ENCODE measurements at regions not wholly inside any gene's neighbourhood (a gene's known extent, or its start where the extent isn't known, plus 50 kb on each side); places are given as distances from the start of the nearest gene placed in this dataset.

- no peaks in the 10 kb centered on the region for H3K27me3 ChIP-seq (ENCODE audit: control insufficient read depth in 4 of 4, insufficient read depth in 4 of 4, low read length in 3 of 4)
- no peaks in the 10 kb centered on the region for H3K36me3 ChIP-seq (ENCODE audit: control insufficient read depth in 4 of 4, insufficient read depth in 3 of 4, low read depth in 1 of 4, low read length in 3 of 4)
- peaks cover 0 to 4% (median 2%) of the 10 kb centered on the region in 4 donors for H3K4me1 ChIP-seq (ENCODE audit: control insufficient read depth in 4 of 4, insufficient read depth in 4 of 4, low read length in 3 of 4)
- H3K9me3 ChIP-seq (ENCODE audit: control insufficient read depth in 4 of 4, low read length in 3 of 4): no peaks in the 10 kb centered on the region
- 83% methylated on average over 6 of the region's 6 CpGs for WGBS
- no peak overlapping the region for H3K9ac ChIP-seq (ENCODE audit: low read depth in 1 of 2, low read length in 2 of 2)
- no peak overlapping the region for H3K4me3 ChIP-seq (ENCODE audit: low read depth in 1 of 3, low read length in 3 of 3)
- no peak for DNase-seq (ENCODE audit: low spot score)
- TF ChIP-seq JUND (IDR thresholded peaks at IDR 0.05) (no peak), CTCF (IDR thresholded peaks at IDR 0.05; ENCODE audit: low read depth, low read length, missing input control) (no peak), NR2F2 (IDR thresholded peaks at IDR 0.05) (no peak), FOXA2 (IDR thresholded peaks at IDR 0.05) (no peak), MAX (IDR thresholded peaks at IDR 0.05) (no peak), ATF3 (IDR thresholded peaks at IDR 0.05) (no peak), RXRA (IDR thresholded peaks at IDR 0.05) (no peak), RAD21 (IDR thresholded peaks at IDR 0.05) (no peak), HNF4A (conservative IDR thresholded peaks at IDR 0.05) (no peak), REST (IDR thresholded peaks at IDR 0.05) (no peak)
- H3K27ac ChIP-seq (ENCODE audit: low read depth in 1 of 2, low read length in 2 of 2): no peak overlapping the region
Measured at GRCh38 chr17:62161405-62162148, 96.5 kb upstream of the MED13 start.

- no peak for DNase-seq (ENCODE audit: low spot score)
- TF ChIP-seq RAD21 (IDR thresholded peaks at IDR 0.05) (no peak), JUND (IDR thresholded peaks at IDR 0.05) (no peak), RXRA (IDR thresholded peaks at IDR 0.05) (no peak), ATF3 (IDR thresholded peaks at IDR 0.05) (no peak), ZBTB33 (IDR thresholded peaks at IDR 0.05) (no peak), FOXA1 (IDR thresholded peaks at IDR 0.05) (no peak), MAX (IDR thresholded peaks at IDR 0.05) (no peak), NR2F2 (IDR thresholded peaks at IDR 0.05) (no peak)
Measured at GRCh38 chr17:62160816-62161215, 95.7 kb upstream of the MED13 start.

More at GRCh38 chr17:62160816-62161215, 95.7 kb upstream of the MED13 start:
- Histone ChIP-seq H3K36me3 (ENCODE audit: control insufficient read depth in 4 of 4, insufficient read depth in 3 of 4, low read depth in 1 of 4, low read length in 3 of 4) (no peaks in the 10 kb centered on the region), H3K27me3 (ENCODE audit: control insufficient read depth in 4 of 4, insufficient read depth in 4 of 4, low read length in 3 of 4) (no peaks in the 10 kb centered on the region), H3K27ac (ENCODE audit: low read depth in 1 of 2, low read length in 2 of 2) (no peak overlapping the region), H3K4me3 (ENCODE audit: low read depth in 1 of 3, low read length in 3 of 3) (no peak overlapping the region), H3K9me3 (ENCODE audit: control insufficient read depth in 4 of 4, low read length in 3 of 4) (no peaks in the 10 kb centered on the region), H3K4me1 (ENCODE audit: control insufficient read depth in 4 of 4, insufficient read depth in 4 of 4, low read length in 3 of 4) (peaks cover 0 to 4% (median 2%) of the 10 kb centered on the region in 4 donors), H3K9ac (ENCODE audit: low read depth in 1 of 2, low read length in 2 of 2) (no peak overlapping the region)
